NCI-H1694 (cell line): ENCODE measurements at regions not wholly inside any gene's neighbourhood (a gene's known extent, or its start where the extent isn't known, plus 50 kb on each side); places are given as distances from the start of the nearest gene placed in this dataset.
A peak's percentile ranks its signal among the peaks of the same experiment; 100 is the strongest.
"Not testable (repeated sequence)": the region's sequence is repeated elsewhere in the genome, so short reads cannot be mapped to it uniquely, and the experiment has no call there.

Experiments used
- DNase-seq: peaks from one replicate; lab custom pipeline; 2025; lab: John Stamatoyannopoulos, UW

- DNase-seq, result no peak
These were observed 407.3 kb upstream of the PPP2R3A start for GRCh38 chr3:135558150-135558783.

- DNase-seq, result no peak
These were observed 406.6 kb upstream of the PPP2R3A start for GRCh38 chr3:135558906-135559305.

DNA sequence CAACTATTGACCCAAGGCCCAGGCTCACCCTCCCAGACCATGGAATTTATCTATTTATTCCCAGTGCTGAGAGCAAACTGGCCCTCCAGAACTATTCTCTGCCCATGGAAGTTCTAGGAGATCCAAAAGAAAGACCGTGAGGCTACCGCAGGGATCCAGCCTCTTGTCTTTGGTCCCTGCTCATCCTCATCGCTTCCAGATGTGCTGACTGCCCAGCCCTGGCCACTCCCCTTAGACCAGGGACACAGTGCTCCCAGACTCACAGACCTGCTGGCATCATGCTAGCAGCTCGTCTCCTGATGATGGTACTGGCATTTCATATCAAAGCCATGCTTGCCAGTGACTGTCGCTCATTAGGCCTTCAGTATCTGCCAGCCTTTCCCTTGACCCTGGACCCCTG is 405.7 kb upstream of the PPP2R3A start:
- DNase-seq, result no peak

- no peak for DNase-seq
These were observed 404.7 kb upstream of the PPP2R3A start for GRCh38 chr3:135560847-135561246.

DNA sequence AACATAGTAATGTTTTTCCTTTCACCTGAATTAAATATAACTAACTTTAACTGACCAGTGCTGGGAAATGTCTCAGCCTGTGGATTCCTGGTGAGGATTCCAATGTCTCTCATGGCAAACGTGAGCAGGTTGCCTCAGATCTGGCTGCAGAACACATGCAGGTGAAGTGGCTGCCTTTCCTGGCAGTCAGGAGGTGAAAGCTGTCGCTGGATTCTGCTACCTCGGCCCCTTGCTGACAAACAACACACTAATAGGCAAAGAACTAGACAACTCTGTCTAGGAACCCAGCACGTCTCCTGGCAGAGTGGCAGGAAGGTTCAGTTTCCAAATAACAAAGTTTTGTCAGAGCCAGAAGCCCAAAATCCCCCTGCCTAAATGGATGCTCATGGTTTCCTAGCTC is 400.8 kb upstream of the PPP2R3A start:
- DNase-seq, result no peak

DNA sequence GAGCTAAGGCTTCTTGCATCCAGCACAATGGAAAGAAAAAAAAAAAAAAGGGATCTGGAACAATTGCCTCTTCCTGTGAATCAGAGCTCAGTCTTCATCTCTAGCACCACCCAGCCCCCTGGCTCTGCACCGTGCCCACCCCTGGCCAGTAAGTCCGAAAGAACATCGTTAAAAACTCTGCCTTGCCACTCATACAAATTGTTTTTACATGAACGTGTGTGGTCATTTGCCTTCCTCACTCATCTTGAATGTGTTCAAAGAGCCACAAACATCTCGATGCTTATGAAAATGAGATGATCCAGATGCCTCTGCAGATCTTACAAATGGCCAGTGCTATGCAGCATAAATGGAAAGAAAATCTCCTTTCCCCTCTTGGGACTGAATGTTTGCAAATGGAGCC is 400.0 kb upstream of the PPP2R3A start:
- no peak for DNase-seq

GRCh38 chr3:135567223-135567622 is 398.3 kb upstream of the PPP2R3A start:
- DNase-seq, result no peak

DNA sequence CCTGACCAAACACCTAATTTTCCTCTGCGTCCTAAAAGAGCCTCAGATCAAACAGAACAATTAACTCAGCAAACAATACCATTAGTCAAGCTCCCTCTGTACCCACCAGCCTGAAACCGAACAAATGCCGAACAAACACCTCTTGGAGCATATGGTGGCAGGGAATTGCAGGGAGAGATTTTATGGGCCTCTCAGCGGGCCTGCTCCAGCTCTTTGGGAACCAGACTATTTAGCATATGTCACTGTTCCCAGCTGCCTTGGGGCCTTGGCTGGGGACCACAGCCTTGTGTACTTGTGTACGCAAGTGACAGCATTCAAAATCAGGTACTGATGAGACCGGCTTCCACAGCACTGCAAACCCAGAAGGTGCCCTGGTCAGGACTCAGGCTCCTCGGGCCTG is 388.8 kb upstream of the PPP2R3A start:
- peak; percentile 83 for DNase-seq

DNA sequence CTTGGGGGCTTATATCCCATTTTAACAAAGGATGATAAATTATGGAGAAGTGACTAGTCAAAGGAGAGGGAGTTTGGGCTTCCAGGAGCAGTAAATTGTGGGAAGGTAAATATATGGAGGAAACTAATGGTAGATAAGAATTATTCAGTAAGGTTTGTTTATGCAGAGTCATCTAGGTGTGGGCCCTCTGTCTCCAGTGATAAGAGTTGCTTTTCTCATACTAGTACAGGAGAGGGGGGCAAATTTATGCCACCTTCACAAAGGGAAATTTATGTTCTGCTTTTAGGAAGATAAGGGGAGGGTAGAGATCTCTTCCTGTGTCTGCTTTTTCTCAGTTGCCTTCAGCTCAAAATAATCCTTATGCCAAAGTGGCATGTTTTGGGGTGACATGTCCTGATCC is 383.7 kb upstream of the PPP2R3A start:
- no peak for DNase-seq

- DNase-seq, result no peak
These were observed 382.7 kb upstream of the PPP2R3A start for GRCh38 chr3:135582800-135583199.

- no peak for DNase-seq
These were observed 369.0 kb upstream of the PPP2R3A start for GRCh38 chr3:135596563-135596962.

DNA sequence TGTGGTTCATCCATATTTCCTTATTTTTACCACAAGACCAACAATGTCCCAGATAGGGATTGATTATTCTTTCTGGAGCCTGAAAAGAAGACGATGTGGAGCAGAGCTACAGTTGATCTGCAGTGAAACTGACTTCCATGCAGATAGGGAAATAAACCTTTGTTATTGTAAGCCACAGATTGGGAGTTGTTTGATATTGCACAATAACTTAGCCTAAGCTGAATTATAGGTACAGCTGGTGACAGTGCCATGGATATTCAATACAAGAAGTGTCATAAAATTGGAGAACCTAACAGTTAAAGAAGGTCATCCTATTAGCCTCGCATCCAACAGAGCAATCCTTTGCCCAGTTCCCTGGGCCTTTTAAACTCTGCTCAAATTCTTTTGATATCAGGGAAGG is 367.7 kb upstream of the PPP2R3A start:
- no peak for DNase-seq

DNA sequence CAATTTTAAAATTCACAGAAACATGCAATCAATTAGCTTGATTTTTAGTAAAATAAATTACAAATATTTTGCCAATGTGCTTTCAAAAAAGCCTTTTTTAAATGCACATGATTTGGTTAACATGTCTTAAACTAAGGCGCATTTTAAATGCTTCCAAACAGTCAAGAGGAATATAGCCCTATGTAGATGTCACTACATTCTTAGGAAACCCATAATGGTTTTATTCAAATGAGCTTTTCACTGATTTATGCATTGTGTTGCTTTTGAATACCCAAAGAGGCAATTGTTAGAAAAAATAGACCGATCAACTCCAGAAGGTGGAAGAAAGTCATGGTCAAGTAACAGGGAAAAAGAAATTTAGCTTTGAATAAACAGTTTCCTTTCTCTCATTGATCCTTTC is 366.9 kb upstream of the PPP2R3A start:
- DNase-seq, result no peak

- not testable (repeated sequence) for DNase-seq
These were observed 361.0 kb upstream of the PPP2R3A start for GRCh38 chr3:135604512-135604911.

DNA sequence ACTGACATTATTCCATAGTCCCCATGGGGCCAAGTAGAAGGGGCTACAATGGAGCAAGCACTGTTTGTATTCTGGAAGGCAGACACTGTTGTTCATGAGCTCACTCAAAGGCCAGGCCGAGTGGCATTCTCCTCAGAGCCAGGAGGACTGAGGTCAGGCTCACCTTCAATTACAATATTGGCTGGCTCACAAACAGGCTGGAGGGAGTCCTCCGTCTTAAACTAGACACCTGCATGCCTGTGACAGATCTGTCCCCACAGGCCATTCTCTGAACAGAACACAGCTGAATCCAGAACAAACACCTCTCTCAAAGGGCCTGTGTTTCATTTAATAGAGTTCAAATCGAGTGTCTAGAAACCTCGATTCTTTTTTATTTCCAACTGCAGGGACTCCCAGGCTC is 347.4 kb upstream of the PPP2R3A start:
- no peak for DNase-seq

DNA sequence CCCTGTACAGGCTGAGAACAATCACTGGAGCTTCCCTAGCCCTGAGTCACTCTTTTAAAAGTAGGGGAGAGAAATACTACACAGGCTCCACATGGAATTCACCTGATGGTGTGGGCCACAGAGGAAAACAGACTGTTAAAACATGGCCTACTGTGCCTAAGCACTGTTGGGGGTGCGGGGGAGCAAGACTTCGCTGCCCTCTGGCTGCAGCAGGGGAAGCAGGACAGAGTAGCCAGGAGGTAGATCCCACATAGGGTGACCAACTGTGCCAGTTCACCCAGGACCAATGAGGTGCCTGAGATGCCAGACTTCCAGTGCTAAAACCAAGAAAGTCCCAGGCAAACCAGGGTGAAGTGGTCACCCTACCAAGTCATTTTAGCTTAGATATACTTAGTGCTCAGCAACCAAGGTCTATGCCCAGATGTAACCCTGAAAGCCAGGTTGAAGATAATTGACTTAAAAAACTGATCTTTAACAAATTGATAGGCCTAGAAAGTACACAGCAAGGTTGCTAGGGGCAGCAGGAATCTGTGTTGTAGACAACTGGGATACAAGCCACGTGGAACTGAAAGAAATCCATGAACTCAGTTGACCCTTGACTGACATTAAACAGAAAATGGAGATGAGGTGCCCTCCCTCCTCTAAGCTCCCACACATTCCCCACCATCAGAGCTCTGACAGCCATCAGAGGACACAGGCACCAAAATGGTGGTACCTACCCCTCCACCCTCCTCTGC is 344.2 kb upstream of the PPP2R3A start:
- DNase-seq, result no peak

- DNase-seq, result no peak
These were observed 343.3 kb upstream of the PPP2R3A start for GRCh38 chr3:135622215-135622614.

DNA sequence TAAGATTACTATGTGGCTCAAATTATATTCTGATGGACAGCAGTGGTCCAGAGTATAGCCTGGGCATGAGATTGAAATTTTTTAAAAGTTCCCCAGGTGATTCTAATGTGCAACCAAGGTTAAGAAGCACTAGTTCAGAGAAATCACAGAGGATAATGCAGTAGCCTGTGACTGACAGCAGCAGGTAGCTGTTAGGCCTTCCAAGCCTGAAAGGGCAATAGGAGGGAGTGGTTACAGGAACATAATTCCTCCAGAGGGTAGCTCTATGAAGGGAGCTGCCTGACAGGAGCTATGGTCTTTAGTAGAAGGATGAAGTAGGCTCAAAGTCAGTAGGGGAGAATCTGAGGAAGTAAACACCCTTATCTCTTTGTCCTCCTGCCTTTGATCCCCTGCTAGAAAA is 342.9 kb upstream of the PPP2R3A start:
- no peak for DNase-seq

GRCh38 chr3:135623558-135623957 is 342.0 kb upstream of the PPP2R3A start:
- no peak for DNase-seq

- DNase-seq, result no peak
These were observed 338.5 kb upstream of the PPP2R3A start for GRCh38 chr3:135627057-135627456.

GRCh38 chr3:135629701-135630408 is 335.7 kb upstream of the PPP2R3A start:
- DNase-seq, result no peak

DNA sequence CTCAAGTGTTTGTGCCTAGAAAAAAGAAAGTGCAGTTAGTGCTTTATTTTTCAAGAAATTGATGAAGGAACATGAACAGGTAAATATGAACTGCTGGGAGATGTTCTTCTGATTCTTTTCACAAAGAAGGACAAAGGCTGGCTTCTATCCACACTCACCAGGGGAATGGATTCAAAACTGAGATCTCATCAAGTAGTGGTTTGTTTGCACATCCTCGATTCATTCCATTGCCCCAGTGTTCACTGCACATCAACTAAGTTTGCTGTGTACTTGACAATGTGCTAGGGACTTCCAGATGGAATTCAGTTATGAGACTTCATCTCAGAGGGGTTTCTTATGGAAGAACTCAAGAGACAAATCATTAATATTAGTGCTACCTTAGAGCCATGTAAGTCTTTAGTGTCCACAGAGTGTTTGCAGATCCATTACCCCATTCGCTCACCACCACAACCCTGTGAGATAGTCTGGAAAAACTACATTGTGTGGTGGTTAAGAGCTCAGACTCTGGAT is 332.9 kb upstream of the PPP2R3A start:
- DNase-seq, result no peak

DNA sequence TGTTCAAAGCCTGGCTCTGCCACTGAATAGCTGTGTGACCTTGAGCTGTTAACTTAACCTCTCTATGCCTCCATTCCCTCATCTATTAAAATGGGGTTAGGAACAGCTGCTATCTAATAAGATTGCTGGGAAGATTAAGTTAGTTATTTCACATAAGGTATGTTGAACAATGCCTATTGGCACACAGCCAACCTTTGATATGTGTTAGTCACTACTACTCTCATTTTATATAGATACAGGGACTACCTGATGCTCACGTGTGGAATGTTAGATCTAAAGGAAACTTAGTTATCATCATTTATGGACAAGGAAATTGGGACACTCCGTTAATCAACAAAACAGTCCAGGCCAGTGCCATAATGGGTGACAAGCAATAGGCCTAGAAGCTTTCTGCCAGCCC is 332.4 kb upstream of the PPP2R3A start:
- no peak for DNase-seq
